Testis (tissue), 2 donors: ENCODE measurements at regions not wholly inside any gene's neighbourhood (a gene's known extent, or its start where the extent isn't known, plus 50 kb on each side); places are given as distances from the start of the nearest gene placed in this dataset.

Source experiments
- CTCF ChIP-seq, 3 experiments: fragments of 450-650 bp in 2 of 3; fragments of 200-600 bp in 1 of 3; sonication (generic) in 1 of 3; IDR thresholded peaks; one replicate each; pipeline ENCODE4 v1.5.1; 2016 to 2019; ENCODE audit warnings: antibody characterized with exemption in 3 of 3, mild to moderate bottlenecking in 2 of 3, moderate library complexity in 1 of 3
- POLR2A ChIP-seq: fragments of 450-650 bp; IDR thresholded peaks from one replicate; pipeline ENCODE4 v1.6.1; 2017; ENCODE audit warnings: antibody characterized with exemption, mild to moderate bottlenecking, moderate library complexity

GRCh38 chr10:54962134-54962900 is 161.3 kb upstream of the PCDH15 start:
- no peak for TF ChIP-seq CTCF (IDR thresholded peaks at IDR 0.05)
- no peak for TF ChIP-seq POLR2A
